DND-41 (cell line): ENCODE measurements at regions not wholly inside any gene's neighbourhood (a gene's known extent, or its start where the extent isn't known, plus 50 kb on each side); places are given as distances from the start of the nearest gene placed in this dataset.

ENCODE experiments used
- EZH2 ChIP-seq: IDR thresholded peaks from 3 replicates; pipeline ENCODE4 v1.6.1; 2012; ENCODE audit warnings: borderline replicate concordance, low read depth, mild to moderate bottlenecking, moderate library complexity, low read length, inconsistent platforms; ENCODE audit not compliant: severe bottlenecking
- TF ChIP-seq, protein P1 (sequence below): IDR thresholded peaks from 2 replicates; pipeline ENCODE4 v1.5.1; 2012; ENCODE audit warnings: borderline replicate concordance, low read length, moderate library complexity, mild to moderate bottlenecking; ENCODE audit not compliant: poor library complexity, severe bottlenecking; ENCODE audit errors: extremely low read depth

DNA sequence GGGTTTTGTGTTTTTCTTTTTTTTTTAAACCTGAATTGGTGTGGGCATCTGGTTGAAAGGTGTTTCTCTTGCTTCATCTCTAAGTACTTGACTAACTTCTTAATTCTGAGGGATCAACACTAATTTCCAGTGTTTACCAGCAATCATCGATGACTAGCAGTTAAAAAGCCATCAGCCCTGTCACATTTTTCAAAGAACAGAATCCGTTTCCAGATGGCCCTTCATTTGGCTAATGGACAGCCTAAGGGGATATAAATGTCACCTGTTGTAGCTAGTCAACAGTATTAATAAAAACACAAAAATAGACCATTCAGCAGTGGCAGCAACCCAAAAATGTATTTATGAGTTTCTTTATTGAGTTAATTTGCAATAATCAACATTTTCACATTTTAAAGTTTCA lies 1076.5 kb downstream of the MAT2B start:
- TF ChIP-seq, protein P1, sequence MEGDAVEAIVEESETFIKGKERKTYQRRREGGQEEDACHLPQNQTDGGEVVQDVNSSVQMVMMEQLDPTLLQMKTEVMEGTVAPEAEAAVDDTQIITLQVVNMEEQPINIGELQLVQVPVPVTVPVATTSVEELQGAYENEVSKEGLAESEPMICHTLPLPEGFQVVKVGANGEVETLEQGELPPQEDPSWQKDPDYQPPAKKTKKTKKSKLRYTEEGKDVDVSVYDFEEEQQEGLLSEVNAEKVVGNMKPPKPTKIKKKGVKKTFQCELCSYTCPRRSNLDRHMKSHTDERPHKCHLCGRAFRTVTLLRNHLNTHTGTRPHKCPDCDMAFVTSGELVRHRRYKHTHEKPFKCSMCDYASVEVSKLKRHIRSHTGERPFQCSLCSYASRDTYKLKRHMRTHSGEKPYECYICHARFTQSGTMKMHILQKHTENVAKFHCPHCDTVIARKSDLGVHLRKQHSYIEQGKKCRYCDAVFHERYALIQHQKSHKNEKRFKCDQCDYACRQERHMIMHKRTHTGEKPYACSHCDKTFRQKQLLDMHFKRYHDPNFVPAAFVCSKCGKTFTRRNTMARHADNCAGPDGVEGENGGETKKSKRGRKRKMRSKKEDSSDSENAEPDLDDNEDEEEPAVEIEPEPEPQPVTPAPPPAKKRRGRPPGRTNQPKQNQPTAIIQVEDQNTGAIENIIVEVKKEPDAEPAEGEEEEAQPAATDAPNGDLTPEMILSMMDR: no peak
- no peak for TF ChIP-seq EZH2
